Thoracic aorta (tissue), 2 donors: ENCODE measurements at regions not wholly inside any gene's neighbourhood (a gene's known extent, or its start where the extent isn't known, plus 50 kb on each side); places are given as distances from the start of the nearest gene placed in this dataset.

ENCODE experiments used
- ATAC-seq: fragments of 150-250 bp; one replicate; pipeline ENCODE4 v1.8.0; 2017; ENCODE audit warnings: low read depth; ENCODE audit not compliant: insufficient number of reproducible peaks, low FRiP score
- DNase-seq: peaks from one replicate; pipeline ENCODE4 v3.0.0-alpha.2; 2020; ENCODE audit warnings: low spot score
- H3K27ac ChIP-seq, 2 donors: fragments of 200-600 bp; sonication (generic); 1 replicate in 1 of 2; 2 replicates in 1 of 2; pipeline ENCODE4 v1.5.1; 2016; ENCODE audit warnings: mild to moderate bottlenecking in 2 of 2, moderate library complexity in 2 of 2
- H3K27me3 ChIP-seq: fragments of 200-600 bp; sonication (generic); replicated peaks from 2 replicates; pipeline ENCODE4 v1.6.0; 2016; ENCODE audit warnings: mild to moderate bottlenecking; ENCODE audit not compliant: insufficient read depth
- H3K36me3 ChIP-seq: fragments of 200-600 bp; sonication (generic); one replicate; pipeline ENCODE4 v1.5.1; 2016
- H3K4me1 ChIP-seq, 2 donors: fragments of 200-600 bp; sonication (generic); 1 replicate in 1 of 2; 2 replicates in 1 of 2; pipeline versions ENCODE4 v1.5.1 to v1.6.0; 2016; ENCODE audit warnings: low read depth in 2 of 2, mild to moderate bottlenecking in 1 of 2; ENCODE audit not compliant: control insufficient read depth in 1 of 2
- H3K4me3 ChIP-seq: fragments of 200-600 bp; sonication (generic); 2 replicates; pipeline ENCODE4 v1.5.1; 2016; ENCODE audit warnings: mild to moderate bottlenecking
- H3K9me3 ChIP-seq: fragments of 200-600 bp; sonication (generic); 2 replicates; pipeline ENCODE4 v1.5.1; 2016
- CTCF ChIP-seq: fragments of 200-600 bp; sonication (generic); IDR thresholded peaks from one replicate; pipeline ENCODE4 v1.5.1; 2019; ENCODE audit warnings: antibody characterized with exemption

GRCh38 chr1:55538428-55538827 lies 323.3 kb upstream of the USP24 start:
- peaks cover 0 to 12% of the 10 kb centered on the region in 2 donors for H3K4me1 ChIP-seq
- no peaks in the 10 kb centered on the region for H3K9me3 ChIP-seq
- DNase-seq = no peak
- no peaks in the 10 kb centered on the region for H3K36me3 ChIP-seq
- no peak overlapping the region for H3K4me3 ChIP-seq
- no peak for ATAC-seq
- H3K27ac ChIP-seq = no peak overlapping the region
- TF ChIP-seq CTCF = no peak
- H3K27me3 ChIP-seq = no peaks in the 10 kb centered on the region

- no peak overlapping the region for H3K27ac ChIP-seq
- peak overlapping the region; percentile 36 for H3K4me3 ChIP-seq
- no peaks in the 10 kb centered on the region for H3K27me3 ChIP-seq
- H3K4me1 ChIP-seq = peaks cover 0 to 12% of the 10 kb centered on the region in 2 donors
- no peak for TF ChIP-seq CTCF
- no peaks in the 10 kb centered on the region for H3K36me3 ChIP-seq
- no peak for DNase-seq
- ATAC-seq = no peak
- H3K9me3 ChIP-seq = no peaks in the 10 kb centered on the region
These were observed 321.3 kb upstream of the USP24 start for GRCh38 chr1:55536545-55536865.

GRCh38 chr1:55535724-55536544 lies 320.8 kb upstream of the USP24 start:
- Histone ChIP-seq H3K4me3 (peak overlapping the region; percentile 36), H3K9me3 (no peaks in the 10 kb centered on the region), H3K27me3 (no peaks in the 10 kb centered on the region), H3K4me1 (peaks cover 0 to 12% of the 10 kb centered on the region in 2 donors), H3K36me3 (no peaks in the 10 kb centered on the region), H3K27ac (no peak overlapping the region)
- DNase-seq (no peak), ATAC-seq (no peak)
- TF ChIP-seq CTCF = no peak

GRCh38 chr1:55534565-55535121 lies 319.5 kb upstream of the USP24 start:
- H3K4me1 ChIP-seq = peaks cover 0 to 5% of the 10 kb centered on the region in 2 donors
- no peaks in the 10 kb centered on the region for H3K27me3 ChIP-seq
- ATAC-seq = no peak
- H3K9me3 ChIP-seq = no peaks in the 10 kb centered on the region
- H3K27ac ChIP-seq = no peak overlapping the region
- TF ChIP-seq CTCF = no peak
- DNase-seq = no peak
- H3K4me3 ChIP-seq = no peak overlapping the region
- no peaks in the 10 kb centered on the region for H3K36me3 ChIP-seq

GRCh38 chr1:55531644-55532043 lies 316.5 kb upstream of the USP24 start:
- no peak for DNase-seq
- peaks cover 0 to 5% of the 10 kb centered on the region in 2 donors for H3K4me1 ChIP-seq
- no peak for TF ChIP-seq CTCF
- ATAC-seq = no peak
- no peaks in the 10 kb centered on the region for H3K9me3 ChIP-seq
- H3K27me3 ChIP-seq = no peaks in the 10 kb centered on the region
- no peaks in the 10 kb centered on the region for H3K36me3 ChIP-seq
- no peak overlapping the region for H3K4me3 ChIP-seq
- no peak overlapping the region for H3K27ac ChIP-seq
